H9 (cell line): ENCODE measurements at regions not wholly inside any gene's neighbourhood (a gene's known extent, or its start where the extent isn't known, plus 50 kb on each side); places are given as distances from the start of the nearest gene placed in this dataset.

Source experiments
- DNase-seq: peaks from one replicate; pipeline ENCODE4 v3.0.0-alpha.2; 2017
- H2AFZ ChIP-seq: one replicate; pipeline ENCODE4 v1.6.1; 2013; ENCODE audit warnings: mild to moderate bottlenecking, low read length, control low read depth, moderate library complexity
- H2AK5ac ChIP-seq: 2 replicates; pipeline ENCODE4 v1.6.1; 2013; ENCODE audit warnings: low read length, control low read depth, mixed read lengths; ENCODE audit not compliant: insufficient read length
- H2BK120ac ChIP-seq: one replicate; pipeline ENCODE4 v1.6.1; 2013; ENCODE audit warnings: low read depth, mild to moderate bottlenecking, low read length, control low read depth, inconsistent platforms; ENCODE audit not compliant: poor library complexity, severe bottlenecking
- H2BK12ac ChIP-seq: 2 replicates; pipeline ENCODE4 v1.6.1; 2013; ENCODE audit warnings: low read length, control low read depth, mixed read lengths, low read depth; ENCODE audit not compliant: insufficient read length
- H2BK15ac ChIP-seq: 2 replicates; pipeline ENCODE4 v1.6.1; 2013; ENCODE audit warnings: low read depth, low read length, control low read depth
- H2BK20ac ChIP-seq: one replicate; pipeline ENCODE4 v1.6.1; 2013; ENCODE audit warnings: low read depth, mild to moderate bottlenecking, low read length, control low read depth, inconsistent platforms; ENCODE audit not compliant: poor library complexity, severe bottlenecking
- H2BK5ac ChIP-seq: 2 replicates; pipeline ENCODE4 v1.6.1; 2013; ENCODE audit warnings: low read length, control low read depth, mixed read lengths; ENCODE audit not compliant: insufficient read length
- H3K14ac ChIP-seq: 2 replicates; pipeline ENCODE4 v1.6.1; 2013; ENCODE audit warnings: low read length, control low read depth; ENCODE audit not compliant: insufficient read depth
- H3K18ac ChIP-seq: 2 replicates; pipeline ENCODE4 v1.6.1; 2013; ENCODE audit warnings: low read depth, mild to moderate bottlenecking, mixed read lengths, low read length, control low read depth; ENCODE audit not compliant: insufficient read length
- H3K23ac ChIP-seq: 2 replicates; pipeline ENCODE4 v1.6.1; 2013; ENCODE audit warnings: low read length, control low read depth, mixed read lengths, low read depth; ENCODE audit not compliant: insufficient read length
- H3K23me2 ChIP-seq: 2 replicates; pipeline ENCODE4 v1.6.1; 2013; ENCODE audit warnings: low read depth, mild to moderate bottlenecking, mixed read lengths, low read length, control low read depth; ENCODE audit not compliant: insufficient read length, poor library complexity, severe bottlenecking
- H3K27ac ChIP-seq: 2 replicates; pipeline ENCODE4 v1.5.1; 2013; ENCODE audit warnings: low read length, control low read depth, mixed read lengths, low read depth; ENCODE audit not compliant: insufficient read length
- H3K27me3 ChIP-seq: 2 replicates; pipeline ENCODE4 v1.6.1; 2013; ENCODE audit warnings: low read length, control low read depth, inconsistent platforms; ENCODE audit not compliant: insufficient read depth
- H3K4ac ChIP-seq: 2 replicates; pipeline ENCODE4 v1.6.1; 2013; ENCODE audit warnings: low read depth, mild to moderate bottlenecking, control low read depth, inconsistent platforms, low read length, moderate library complexity
- H3K4me1 ChIP-seq: 2 replicates; pipeline ENCODE4 v1.6.1; 2013; ENCODE audit warnings: low read length, control low read depth, inconsistent platforms; ENCODE audit not compliant: insufficient read depth
- H3K4me2 ChIP-seq: 2 replicates; pipeline ENCODE4 v1.6.1; 2013; ENCODE audit warnings: low read length, control low read depth, mixed read lengths; ENCODE audit not compliant: insufficient read length, insufficient read depth
- H3K56ac ChIP-seq: 2 replicates; pipeline ENCODE4 v1.6.1; 2013; ENCODE audit warnings: low read depth, mild to moderate bottlenecking, mixed read lengths, low read length, control low read depth; ENCODE audit not compliant: insufficient read length
- H3K79me1 ChIP-seq: 2 replicates; pipeline ENCODE4 v1.6.1; 2013; ENCODE audit warnings: low read depth, mild to moderate bottlenecking, moderate library complexity, low read length, control low read depth, inconsistent platforms; ENCODE audit not compliant: insufficient read depth, poor library complexity, severe bottlenecking
- H3K79me2 ChIP-seq: 2 replicates; pipeline ENCODE4 v1.6.1; 2013; ENCODE audit warnings: low read length, control low read depth, inconsistent platforms; ENCODE audit not compliant: insufficient read depth
- H3K9ac ChIP-seq: 2 replicates; pipeline ENCODE4 v1.6.1; 2013; ENCODE audit warnings: low read length, control low read depth, mixed read lengths; ENCODE audit not compliant: insufficient read length; ENCODE audit errors: extremely low read depth
- H3K9me3 ChIP-seq: one replicate; pipeline ENCODE4 v1.6.1; 2013; ENCODE audit warnings: low read depth, low read length, inconsistent platforms; ENCODE audit not compliant: control insufficient read depth
- H3T11ph ChIP-seq: one replicate; pipeline ENCODE4 v1.6.1; 2013; ENCODE audit warnings: mild to moderate bottlenecking, low read length, control low read depth, inconsistent platforms
- H4K20me1 ChIP-seq: one replicate; pipeline ENCODE4 v1.6.1; 2013; ENCODE audit not compliant: control insufficient read depth, insufficient read length, insufficient read depth
- H4K5ac ChIP-seq: 2 replicates; pipeline ENCODE4 v1.6.1; 2013; ENCODE audit warnings: low read depth, mild to moderate bottlenecking, mixed read lengths, low read length, control low read depth; ENCODE audit not compliant: insufficient read length
- H4K8ac ChIP-seq: replicated peaks from 2 replicates; pipeline ENCODE4 v1.6.1; 2013; ENCODE audit warnings: low read length, control low read depth, mixed read lengths, low read depth; ENCODE audit not compliant: insufficient read length
- H4K91ac ChIP-seq: 2 replicates; pipeline ENCODE4 v1.6.1; 2013; ENCODE audit warnings: low read depth, mild to moderate bottlenecking, moderate library complexity, mixed read lengths, low read length, control low read depth; ENCODE audit not compliant: insufficient read length
- H3K27ac Mint-ChIP-seq, 3 experiments: 2 replicates in 2 of 3; 3 replicates in 1 of 3; pipeline ENCODE4 v1.8.0; 2020 to 2021; ENCODE audit warnings: mixed read lengths in 3 of 3, mild to moderate bottlenecking in 1 of 3, moderate library complexity in 1 of 3
- H3K27me3 Mint-ChIP-seq: 2 replicates; pipeline ENCODE4 v1.8.0; 2021; ENCODE audit warnings: low read depth, mild to moderate bottlenecking, moderate library complexity, mixed read lengths
- H3K36me3 Mint-ChIP-seq, 3 experiments: 2 replicates in 2 of 3; 3 replicates in 1 of 3; pipeline ENCODE4 v1.8.0; 2020 to 2021; ENCODE audit warnings: low read depth in 3 of 3, mixed read lengths in 3 of 3; ENCODE audit not compliant: insufficient read depth in 1 of 3
- H3K4me1 Mint-ChIP-seq, 2 experiments: 2 replicates each; pipeline ENCODE4 v1.8.0; 2020; ENCODE audit warnings: mixed read lengths in 2 of 2
- H3K4me3 Mint-ChIP-seq, 2 experiments: 2 replicates in 1 of 2; 3 replicates in 1 of 2; pipeline ENCODE4 v1.8.0; 2020 to 2021; ENCODE audit warnings: mild to moderate bottlenecking in 2 of 2, mixed read lengths in 2 of 2, moderate library complexity in 1 of 2
- H3K9me3 Mint-ChIP-seq, 2 experiments: 2 replicates in 1 of 2; 3 replicates in 1 of 2; pipeline ENCODE4 v1.8.0; 2020; ENCODE audit warnings: mild to moderate bottlenecking in 2 of 2, mixed read lengths in 2 of 2, moderate library complexity in 1 of 2
- CTCF ChIP-seq: fragments of 200-600 bp; sonication (generic); conservative IDR thresholded peaks from 3 replicates; pipeline ENCODE4 v1.8.0; 2021; ENCODE audit warnings: antibody characterized with exemption, mild to moderate bottlenecking
- WGBS: extraction: QIAGEN DNeasy Blood & Tissue Kit; methylation state at CpG from one replicate; pipeline ENCODE4 v1.1.7; 2013; ENCODE audit warnings: missing lambda C conversion rate, low lambda C conversion rate, mixed read lengths; ENCODE audit not compliant: insufficient read length; ENCODE audit errors: extremely low coverage; 5-methylcytosine and 5-hydroxymethylcytosine counted together

DNA sequence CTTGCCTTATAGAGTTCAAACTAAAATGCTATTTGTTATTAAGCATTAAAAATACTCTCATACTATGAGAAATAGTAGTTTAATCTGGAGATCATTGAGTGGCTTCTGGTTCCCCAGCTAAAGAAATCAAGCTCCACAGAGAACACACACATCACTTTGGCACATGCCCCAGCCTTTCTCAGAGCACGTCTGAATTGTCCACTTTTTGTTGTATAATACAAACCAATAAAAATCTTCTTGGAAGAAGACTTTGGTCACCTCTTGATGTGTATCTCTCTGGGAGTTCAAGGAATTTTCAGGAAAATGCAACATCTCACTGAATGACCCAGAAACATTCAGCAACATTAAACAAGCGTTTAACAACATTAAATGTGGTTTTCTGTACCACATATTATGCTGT, 413.9 kb downstream of the GALC start:
- Histone ChIP-seq H2BK12ac (no peak overlapping the region), H3K23ac (no peak overlapping the region), H3K4ac (no peak overlapping the region), H3T11ph (no peak overlapping the region), H3K56ac (no peak overlapping the region), H3K79me1 (no peaks in the 10 kb centered on the region), H3K27ac (no peak overlapping the region), H2BK20ac (no peak overlapping the region), H3K9ac (no peak overlapping the region), H3K23me2 (no peaks in the 10 kb centered on the region), H3K9me3 (no peaks in the 10 kb centered on the region), H3K4me1 (no peaks in the 10 kb centered on the region), H2BK15ac (no peak overlapping the region), H2BK5ac (no peak overlapping the region), H3K4me2 (no peak overlapping the region), H2BK120ac (no peak overlapping the region), H4K20me1 (no peaks in the 10 kb centered on the region), H2AFZ (no peak overlapping the region), H3K18ac (no peak overlapping the region), H4K8ac (no peak overlapping the region), H3K14ac (no peak overlapping the region), H2AK5ac (no peak overlapping the region), H3K79me2 (no peaks in the 10 kb centered on the region), H4K91ac (no peak overlapping the region), H4K5ac (no peak overlapping the region), H3K27me3 (no peaks in the 10 kb centered on the region)
- Mint-ChIP-seq H3K36me3 (no peaks in the 10 kb centered on the region), H3K4me1 (no peaks in the 10 kb centered on the region), H3K27ac (no peak overlapping the region), H3K4me3 (no peak overlapping the region), H3K27me3 (no peaks in the 10 kb centered on the region; the same call in 1 of the 2 replicates), H3K9me3 (no peaks in the 10 kb centered on the region)
- TF ChIP-seq CTCF = no peak
- no CpG with 5 or more reads among the region's 2 CpGs for WGBS
- no peak for DNase-seq
